Gastroesophageal sphincter (tissue), 3 donors: ENCODE measurements at regions not wholly inside any gene's neighbourhood (a gene's known extent, or its start where the extent isn't known, plus 50 kb on each side); places are given as distances from the start of the nearest gene placed in this dataset.

Source experiments
- CTCF ChIP-seq, 4 experiments: fragments of 200-600 bp in 2 of 4; fragments of 450-650 bp in 2 of 4; sonication (generic) in 1 of 4; IDR thresholded peaks; one replicate each; pipeline ENCODE4 v1.5.1; 2017 to 2019; ENCODE audit warnings: antibody characterized with exemption in 4 of 4, mild to moderate bottlenecking in 2 of 4, moderate library complexity in 2 of 4
- EP300 ChIP-seq: sonication (generic); formaldehyde crosslinking; IDR thresholded peaks from one replicate; pipeline ENCODE4 v1.6.1; 2017; ENCODE audit warnings: antibody characterized with exemption, mild to moderate bottlenecking
- POLR2AphosphoS5 ChIP-seq: sonication (generic); formaldehyde crosslinking; IDR thresholded peaks from one replicate; pipeline ENCODE4 v1.6.1; 2017; ENCODE audit warnings: antibody characterized with exemption

- TF ChIP-seq EP300 = no peak
- no peak for TF ChIP-seq CTCF (IDR thresholded peaks at IDR 0.05)
- TF ChIP-seq POLR2AphosphoS5 = no peak
Observed at GRCh38 chr12:65620046-65620445, 204.2 kb upstream of the HMGA2 start.
